ENCODE measurements at regions not wholly inside any gene's neighbourhood (a gene's known extent, or its start where the extent isn't known, plus 50 kb on each side); places are given as distances from the start of the nearest gene placed in this dataset.

- TF ChIP-seq CTCF (IDR thresholded peaks at IDR 0.05) (no peak), EZH2 (IDR thresholded peaks at IDR 0.05) (no peak), EZH2phosphoT487 (IDR thresholded peaks at IDR 0.05) (no peak)
Observed at GRCh38 chr1:190880352-190880751, 402.7 kb upstream of the BRINP3 start.
